OCI-LY1 (cell line): ENCODE measurements at regions not wholly inside any gene's neighbourhood (a gene's known extent, or its start where the extent isn't known, plus 50 kb on each side); places are given as distances from the start of the nearest gene placed in this dataset.

ENCODE experiments used
- H2AFZ ChIP-seq: fragments of 200-600 bp; sonication (generic), shearing (Covaris generic); 2 replicates; pipeline ENCODE4 v1.6.0; 2014; ENCODE audit warnings: antibody characterized with exemption, mild to moderate bottlenecking, low read length
- H3F3A ChIP-seq: fragments of 200-600 bp; sonication (generic), shearing (Covaris generic); 2 replicates; pipeline ENCODE4 v1.6.0; 2014; ENCODE audit warnings: mild to moderate bottlenecking, antibody characterized with exemption, low read length, moderate library complexity; ENCODE audit not compliant: insufficient read depth
- H3K27ac ChIP-seq: fragments of 200-600 bp; sonication (generic); 2 replicates; pipeline ENCODE4 v1.5.1; 2014; ENCODE audit warnings: low read length, mixed run types, mild to moderate bottlenecking, low read depth; ENCODE audit not compliant: poor library complexity, severe bottlenecking
- H3K27me3 ChIP-seq: fragments of 200-600 bp; sonication (generic); 2 replicates; pipeline ENCODE4 v1.6.0; 2014; ENCODE audit warnings: antibody characterized with exemption, mild to moderate bottlenecking, low read length, moderate library complexity; ENCODE audit not compliant: insufficient read depth
- H3K36me3 ChIP-seq: fragments of 200-600 bp; sonication (generic); 2 replicates; pipeline ENCODE4 v1.6.1; 2014; ENCODE audit warnings: mild to moderate bottlenecking, antibody characterized with exemption, low read length, moderate library complexity, mixed read lengths; ENCODE audit not compliant: insufficient read depth
- H3K4me1 ChIP-seq: fragments of 200-600 bp; sonication (generic); 2 replicates; pipeline ENCODE4 v1.5.1; 2014; ENCODE audit warnings: mild to moderate bottlenecking, low read length, moderate library complexity; ENCODE audit not compliant: insufficient read depth, severe bottlenecking
- H3K4me2 ChIP-seq: fragments of 200-600 bp; sonication (generic), shearing (Covaris generic); 2 replicates; pipeline ENCODE4 v1.6.1; 2014; ENCODE audit warnings: low read length
- H3K4me3 ChIP-seq: fragments of 200-600 bp; sonication (generic); 2 replicates; pipeline ENCODE4 v1.5.1; 2014; ENCODE audit warnings: low read length, low read depth, mild to moderate bottlenecking, mixed read lengths; ENCODE audit not compliant: poor library complexity, severe bottlenecking
- H3K79me2 ChIP-seq: fragments of 200-600 bp; shearing (Covaris generic); 2 replicates; pipeline ENCODE4 v1.6.1; 2016; ENCODE audit warnings: mixed run types, low read length, mixed read lengths; ENCODE audit not compliant: insufficient read depth
- H3K9ac ChIP-seq: fragments of 200-600 bp; sonication (generic), shearing (Covaris generic); 2 replicates; pipeline ENCODE4 v1.6.1; 2014; ENCODE audit warnings: mild to moderate bottlenecking, low read length, mixed read lengths
- H3K9me2 ChIP-seq: fragments of 200-600 bp; sonication (generic), shearing (Covaris generic); 2 replicates; pipeline ENCODE4 v1.6.1; 2014; ENCODE audit warnings: low read depth, mild to moderate bottlenecking, low read length, mixed read lengths
- H3K9me3 ChIP-seq: fragments of 200-600 bp; shearing (Covaris generic); 2 replicates; pipeline ENCODE4 v1.6.1; 2014; ENCODE audit warnings: low read length, mixed read lengths
- H4K20me1 ChIP-seq: fragments of 200-600 bp; sonication (generic), shearing (Covaris generic); 2 replicates; pipeline ENCODE4 v1.6.0; 2016; ENCODE audit warnings: mild to moderate bottlenecking, low read length; ENCODE audit not compliant: insufficient read depth
- EZH2 ChIP-seq: fragments of 200-600 bp; sonication (generic), shearing (Covaris generic); IDR thresholded peaks from 2 replicates; pipeline ENCODE4 v1.8.0; 2017; ENCODE audit warnings: borderline replicate concordance, mixed run types, mild to moderate bottlenecking, antibody characterized with exemption, low read length, moderate library complexity, mixed read lengths
- TF ChIP-seq, protein P1 (sequence below): fragments of 200-600 bp; sonication (generic), shearing (Covaris generic); IDR thresholded peaks from 2 replicates; pipeline ENCODE4 v1.5.1; 2017; ENCODE audit warnings: mild to moderate bottlenecking, antibody characterized with exemption, low read length, moderate library complexity, mixed read lengths

DNA sequence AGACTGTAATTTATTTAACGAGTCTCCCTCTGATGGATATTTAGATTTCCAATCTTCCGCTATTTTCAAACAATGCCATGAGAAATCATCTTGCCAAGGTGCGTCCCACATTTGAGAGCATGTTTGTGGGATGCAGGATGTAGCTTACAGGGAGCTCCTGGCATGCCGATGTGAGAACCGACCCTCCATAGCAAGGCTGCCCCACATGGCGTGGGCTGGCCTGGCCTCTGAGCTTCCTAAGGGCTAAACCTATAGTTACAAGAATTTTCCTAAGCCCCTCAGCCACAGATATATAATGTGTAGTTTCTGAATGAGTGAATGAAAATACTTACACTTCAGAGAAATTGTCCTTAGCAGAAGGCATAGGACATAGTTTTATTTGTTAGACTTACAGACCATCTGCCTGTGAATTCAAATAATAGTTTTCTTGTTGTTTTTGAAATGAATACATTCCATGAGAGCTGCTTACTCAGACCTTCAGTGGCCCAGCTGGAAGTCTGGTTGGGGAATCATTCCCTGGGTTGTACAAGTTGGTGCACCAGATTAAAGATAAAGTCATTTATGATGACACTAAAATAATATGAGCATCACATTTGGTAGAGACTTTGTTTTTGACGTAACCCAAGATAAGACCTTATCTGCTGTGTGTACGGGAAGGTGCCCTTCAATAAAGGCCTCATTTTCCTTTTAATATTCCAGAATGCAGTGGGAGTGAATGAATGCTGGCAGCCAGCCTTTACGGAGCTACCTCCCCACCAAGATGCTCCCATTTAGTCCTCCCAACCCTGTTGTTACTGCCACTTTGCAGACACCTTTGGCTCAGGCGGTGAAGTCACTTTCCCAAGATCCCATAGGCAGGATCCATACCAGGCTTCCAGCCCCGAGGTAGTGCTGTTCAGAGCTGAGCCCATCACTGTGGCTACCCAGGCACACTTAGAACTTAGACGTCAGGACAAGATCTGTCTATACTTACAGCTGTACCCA, 107.1 kb downstream of the GLI2 start:
- H3K4me2 ChIP-seq, result no peak overlapping the region
- H3K9ac ChIP-seq, result no peak overlapping the region
- no peaks in the 10 kb centered on the region for H3K9me3 ChIP-seq
- TF ChIP-seq EZH2, result no peak
- TF ChIP-seq, protein P1, sequence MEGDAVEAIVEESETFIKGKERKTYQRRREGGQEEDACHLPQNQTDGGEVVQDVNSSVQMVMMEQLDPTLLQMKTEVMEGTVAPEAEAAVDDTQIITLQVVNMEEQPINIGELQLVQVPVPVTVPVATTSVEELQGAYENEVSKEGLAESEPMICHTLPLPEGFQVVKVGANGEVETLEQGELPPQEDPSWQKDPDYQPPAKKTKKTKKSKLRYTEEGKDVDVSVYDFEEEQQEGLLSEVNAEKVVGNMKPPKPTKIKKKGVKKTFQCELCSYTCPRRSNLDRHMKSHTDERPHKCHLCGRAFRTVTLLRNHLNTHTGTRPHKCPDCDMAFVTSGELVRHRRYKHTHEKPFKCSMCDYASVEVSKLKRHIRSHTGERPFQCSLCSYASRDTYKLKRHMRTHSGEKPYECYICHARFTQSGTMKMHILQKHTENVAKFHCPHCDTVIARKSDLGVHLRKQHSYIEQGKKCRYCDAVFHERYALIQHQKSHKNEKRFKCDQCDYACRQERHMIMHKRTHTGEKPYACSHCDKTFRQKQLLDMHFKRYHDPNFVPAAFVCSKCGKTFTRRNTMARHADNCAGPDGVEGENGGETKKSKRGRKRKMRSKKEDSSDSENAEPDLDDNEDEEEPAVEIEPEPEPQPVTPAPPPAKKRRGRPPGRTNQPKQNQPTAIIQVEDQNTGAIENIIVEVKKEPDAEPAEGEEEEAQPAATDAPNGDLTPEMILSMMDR, result no peak
- no peak overlapping the region for H3K4me3 ChIP-seq
- H3K36me3 ChIP-seq, result no peaks in the 10 kb centered on the region
- H2AFZ ChIP-seq, result no peak overlapping the region
- H4K20me1 ChIP-seq, result no peaks in the 10 kb centered on the region
- H3K27me3 ChIP-seq, result no peaks in the 10 kb centered on the region
- no peaks in the 10 kb centered on the region for H3K79me2 ChIP-seq
- H3K4me1 ChIP-seq, result no peaks in the 10 kb centered on the region
- H3K27ac ChIP-seq, result no peak overlapping the region
- no peaks in the 10 kb centered on the region for H3K9me2 ChIP-seq
- H3F3A ChIP-seq, result no peaks in the 10 kb centered on the region

DNA sequence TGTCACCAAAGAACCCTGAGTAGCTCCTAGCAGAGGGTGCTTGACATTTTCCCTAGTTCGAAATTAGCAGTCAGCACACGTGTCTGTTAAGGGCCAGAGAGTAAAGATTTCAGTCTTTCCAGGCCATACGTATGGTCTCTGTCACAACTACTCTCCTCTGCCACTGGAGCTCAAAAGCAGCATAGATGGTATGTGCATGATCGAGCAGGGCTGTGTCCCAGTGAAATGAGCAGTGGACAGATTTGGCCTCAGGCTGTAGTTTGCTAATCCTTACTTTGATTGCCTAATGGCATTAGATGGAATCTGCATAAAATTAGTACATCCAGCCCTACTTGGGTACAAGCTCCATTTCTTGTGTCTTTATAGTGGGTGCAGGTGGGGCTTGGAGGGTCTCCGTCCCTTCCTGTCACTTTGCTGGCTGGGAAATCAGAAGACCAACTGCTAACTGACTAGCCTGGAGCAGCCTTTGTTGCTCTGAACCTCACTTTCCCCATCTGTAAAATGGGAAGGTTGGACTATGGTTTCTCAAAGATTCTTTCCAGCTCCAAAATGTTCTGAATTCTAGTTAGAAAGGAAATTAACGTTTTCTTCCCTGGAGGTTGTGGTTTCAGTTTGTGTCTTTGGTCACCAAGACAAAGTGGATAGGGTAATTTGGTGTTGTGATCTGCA, 108.5 kb downstream of the GLI2 start:
- Histone ChIP-seq H3K4me2 (no peak overlapping the region), H3K79me2 (no peaks in the 10 kb centered on the region), H4K20me1 (no peaks in the 10 kb centered on the region), H3K9me2 (no peaks in the 10 kb centered on the region), H2AFZ (no peak overlapping the region), H3K9me3 (no peaks in the 10 kb centered on the region), H3K27ac (no peak overlapping the region), H3K36me3 (no peaks in the 10 kb centered on the region), H3K9ac (no peak overlapping the region), H3K4me1 (no peaks in the 10 kb centered on the region), H3K4me3 (no peak overlapping the region), H3F3A (no peaks in the 10 kb centered on the region), H3K27me3 (no peaks in the 10 kb centered on the region)
- no peak for TF ChIP-seq EZH2

- H3K79me2 ChIP-seq, result no peaks in the 10 kb centered on the region
- no peak overlapping the region for H3K9ac ChIP-seq
- no peaks in the 10 kb centered on the region for H3K36me3 ChIP-seq
- no peak overlapping the region for H3K4me2 ChIP-seq
- H3K9me3 ChIP-seq, result no peaks in the 10 kb centered on the region
- no peaks in the 10 kb centered on the region for H4K20me1 ChIP-seq
- no peaks in the 10 kb centered on the region for H3K27me3 ChIP-seq
- H3K9me2 ChIP-seq, result no peaks in the 10 kb centered on the region
- H3K4me3 ChIP-seq, result no peak overlapping the region
- H3K4me1 ChIP-seq, result no peaks in the 10 kb centered on the region
- no peak for TF ChIP-seq EZH2
- TF ChIP-seq, protein P1, result no peak
- H3K27ac ChIP-seq, result no peak overlapping the region
- no peak overlapping the region for H2AFZ ChIP-seq
- H3F3A ChIP-seq, result no peaks in the 10 kb centered on the region
Measured at GRCh38 chr2:120845277-120845676, 109.6 kb downstream of the GLI2 start.
